ENCODE measurements at regions not wholly inside any gene's neighbourhood (a gene's known extent, or its start where the extent isn't known, plus 50 kb on each side); places are given as distances from the start of the nearest gene placed in this dataset.

- no peak overlapping the region for H3K4me3 Mint-ChIP-seq
- POLR2A ChIA-PET: no interaction called here
- Histone ChIP-seq H4K20me1 (ENCODE audit: control insufficient read depth, insufficient read depth, low read length, poor library complexity, severe bottlenecking) (no peaks in the 10 kb centered on the region), H3K9ac (ENCODE audit: low read length) (no peak overlapping the region), H3K79me2 (ENCODE audit: control insufficient read depth, insufficient read depth, low read length) (no peaks in the 10 kb centered on the region), H3K4me2 (replicated peaks; ENCODE audit: low read depth, low read length, poor library complexity, severe bottlenecking) (no peak overlapping the region), H3K27me3 (replicated peaks in 1 of 4; ENCODE audit: control extremely low read depth in 1 of 4, control insufficient read depth in 3 of 4, insufficient read depth in 4 of 4, low read length in 3 of 4) (no peaks in the 10 kb centered on the region), H2AFZ (ENCODE audit: insufficient read depth, low read depth, low read length, poor library complexity, severe bottlenecking) (no peak overlapping the region), H3K4me3 (ENCODE audit: control extremely low read depth in 1 of 5, extremely low read depth in 1 of 5, insufficient read depth in 1 of 5, low read depth in 2 of 5, low read length in 4 of 5) (no peak overlapping the region), H3K9me3 (ENCODE audit: control extremely low read depth in 1 of 3, control insufficient read depth in 2 of 3, insufficient read depth in 1 of 3, low read length in 2 of 3) (no peaks in the 10 kb centered on the region), H3K27ac (ENCODE audit: low read length in 2 of 2) (no peak overlapping the region), H3K36me3 (replicated peaks in 1 of 2; ENCODE audit: control extremely low read depth in 1 of 2, control insufficient read depth in 1 of 2, extremely low read depth in 1 of 2, insufficient read depth in 2 of 2, low read length in 1 of 2) (no peaks in the 10 kb centered on the region), H3K4me1 (ENCODE audit: control insufficient read depth in 2 of 2, insufficient read depth in 2 of 2, low read length in 2 of 2) (no peaks in the 10 kb centered on the region)
- peaks cover 13% of the 10 kb centered on the region for H3K9me3 Mint-ChIP-seq (ENCODE audit: insufficient read depth)
- DNase-seq: no peak
- 87% methylated on average over 4 of the region's 4 CpGs for WGBS (ENCODE audit: insufficient coverage)
- intact Hi-C loops (cut with micrococcal nuclease): no loop called here
- H3K27ac Mint-ChIP-seq: no peak overlapping the region
- ATAC-seq (ENCODE audit: low read depth): no peak
- H3K4me1 Mint-ChIP-seq: no peaks in the 10 kb centered on the region
- CTCF ChIA-PET: no interaction called here
- no peaks in the 10 kb centered on the region for H3K27me3 Mint-ChIP-seq
- TF ChIP-seq EZH2 (IDR thresholded peaks at IDR 0.05; ENCODE audit: borderline replicate concordance, insufficient read depth, low read depth, low read length, poor library complexity, severe bottlenecking) (no peak), CTCF (IDR thresholded peaks at IDR 0.05) (no peak)
Observed at GRCh38 chr9:13665418-13666066, 386.1 kb upstream of the MPDZ start.

GRCh38 chr9:13661014-13661413 lies 381.5 kb upstream of the MPDZ start:
- Mint-ChIP-seq H3K4me3 (no peak overlapping the region), H3K9me3 (ENCODE audit: insufficient read depth) (peaks cover 12% of the 10 kb centered on the region), H3K4me1 (no peaks in the 10 kb centered on the region), H3K27ac (no peak overlapping the region), H3K27me3 (no peaks in the 10 kb centered on the region)
- H3K4me1 ChIP-seq (ENCODE audit: control insufficient read depth in 2 of 2, insufficient read depth in 2 of 2, low read length in 2 of 2): no peaks in the 10 kb centered on the region
- no peak overlapping the region for H3K4me2 ChIP-seq (replicated peaks; ENCODE audit: low read depth, low read length, poor library complexity, severe bottlenecking)
- DNase-seq (no peak), ATAC-seq (ENCODE audit: low read depth) (no peak)
- no peaks in the 10 kb centered on the region for H3K79me2 ChIP-seq (ENCODE audit: control insufficient read depth, insufficient read depth, low read length)
- 75% methylated on average over 2 of the region's 3 CpGs for WGBS (ENCODE audit: insufficient coverage)
- ChIA-PET POLR2A (no interaction called here), CTCF (no interaction called here)
- H4K20me1 ChIP-seq (ENCODE audit: control insufficient read depth, insufficient read depth, low read length, poor library complexity, severe bottlenecking): no peaks in the 10 kb centered on the region
- H3K9ac ChIP-seq (ENCODE audit: low read length): no peak overlapping the region
- intact Hi-C loops (cut with micrococcal nuclease): no loop called here
- no peaks in the 10 kb centered on the region for H3K36me3 ChIP-seq (replicated peaks in 1 of 2; ENCODE audit: control extremely low read depth in 1 of 2, control insufficient read depth in 1 of 2, extremely low read depth in 1 of 2, insufficient read depth in 2 of 2, low read length in 1 of 2)
- H3K27me3 ChIP-seq (replicated peaks in 1 of 4; ENCODE audit: control extremely low read depth in 1 of 4, control insufficient read depth in 3 of 4, insufficient read depth in 4 of 4, low read length in 3 of 4): no peaks in the 10 kb centered on the region
- H3K9me3 ChIP-seq (ENCODE audit: control extremely low read depth in 1 of 3, control insufficient read depth in 2 of 3, insufficient read depth in 1 of 3, low read length in 2 of 3): no peaks in the 10 kb centered on the region
- no peak overlapping the region for H3K4me3 ChIP-seq (ENCODE audit: control extremely low read depth in 1 of 5, extremely low read depth in 1 of 5, insufficient read depth in 1 of 5, low read depth in 2 of 5, low read length in 4 of 5)
- H2AFZ ChIP-seq (ENCODE audit: insufficient read depth, low read depth, low read length, poor library complexity, severe bottlenecking): no peak overlapping the region
- H3K27ac ChIP-seq (ENCODE audit: low read length in 2 of 2): no peak overlapping the region
- no peak for TF ChIP-seq CTCF (IDR thresholded peaks at IDR 0.05)
- TF ChIP-seq EZH2 (IDR thresholded peaks at IDR 0.05; ENCODE audit: borderline replicate concordance, insufficient read depth, low read depth, low read length, poor library complexity, severe bottlenecking): no peak

All from B cell (primary cell).